Activated CD4-positive, alpha-beta T cell treated with anti-CD3 and anti-CD28 coated beads, Interleukin-2, amount 10 ng/mL, durations not matched to agents 24 days and 14 days (primary cell): ENCODE measurements at regions not wholly inside any gene's neighbourhood (a gene's known extent, or its start where the extent isn't known, plus 50 kb on each side); places are given as distances from the start of the nearest gene placed in this dataset.
"Not testable (repeated sequence)": the region's sequence is repeated elsewhere in the genome, so short reads cannot be mapped to it uniquely, and the experiment has no call there.

Experiments
- DNase-seq: peaks from one replicate; pipeline ENCODE4 v3.0.0; 2022
- H3K27ac Mint-ChIP-seq: one replicate; pipeline ENCODE4 v1.8.0; 2022; ENCODE audit warnings: mild to moderate bottlenecking, mixed read lengths
- H3K27me3 Mint-ChIP-seq: one replicate; pipeline ENCODE4 v1.8.0; 2022; ENCODE audit warnings: mixed read lengths
- H3K36me3 Mint-ChIP-seq: one replicate; pipeline ENCODE4 v1.8.0; 2022; ENCODE audit warnings: low read depth, mild to moderate bottlenecking, mixed read lengths
- H3K4me1 Mint-ChIP-seq: one replicate; pipeline ENCODE4 v1.8.0; 2021; ENCODE audit warnings: mixed read lengths
- H3K4me3 Mint-ChIP-seq: one replicate; pipeline ENCODE4 v1.8.0; 2022; ENCODE audit warnings: mild to moderate bottlenecking, moderate library complexity, mixed read lengths
- H3K9me3 Mint-ChIP-seq: one replicate; pipeline ENCODE4 v1.8.0; 2021; ENCODE audit warnings: mixed read lengths
- intact Hi-C: fragments of 100-400 bp; cut with micrococcal nuclease; formaldehyde crosslinking; loops from one replicate; pipeline ENCODE4 v1.15.1; 2023

DNA sequence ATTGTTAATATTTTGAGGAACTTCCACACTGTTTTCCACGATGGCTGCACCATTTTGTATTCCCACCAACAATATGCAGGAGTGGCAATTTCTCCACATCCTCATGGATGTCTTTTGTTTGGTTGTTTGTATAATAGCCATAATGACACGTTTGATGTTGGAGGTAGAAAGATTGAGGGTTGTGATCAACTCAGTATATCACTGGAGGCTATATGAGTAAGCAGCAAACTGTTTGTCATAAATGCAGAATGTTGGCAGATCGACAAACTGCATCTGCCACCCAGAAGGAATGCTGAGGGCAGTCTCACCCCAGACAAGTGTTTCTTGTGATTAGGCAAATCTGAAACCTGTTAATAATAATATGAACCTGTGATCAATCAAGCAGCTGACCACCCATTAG is 243.9 kb upstream of the WDFY3 start:
- H3K27ac Mint-ChIP-seq = no peak overlapping the region
- no peaks in the 10 kb centered on the region for H3K27me3 Mint-ChIP-seq
- no peaks in the 10 kb centered on the region for H3K36me3 Mint-ChIP-seq
- no peaks in the 10 kb centered on the region for H3K9me3 Mint-ChIP-seq
- no peak overlapping the region for H3K4me3 Mint-ChIP-seq
- DNase-seq = no peak
- intact Hi-C loops = no loop called here
- no peaks in the 10 kb centered on the region for H3K4me1 Mint-ChIP-seq

- H3K4me3 Mint-ChIP-seq, H3K36me3 Mint-ChIP-seq, H3K9me3 Mint-ChIP-seq, H3K4me1 Mint-ChIP-seq, DNase-seq, intact Hi-C loops, H3K27me3 Mint-ChIP-seq, H3K27ac Mint-ChIP-seq: not testable (repeated sequence)
Observed at GRCh38 chr4:85216571-85216970, 250.1 kb upstream of the WDFY3 start.

DNA sequence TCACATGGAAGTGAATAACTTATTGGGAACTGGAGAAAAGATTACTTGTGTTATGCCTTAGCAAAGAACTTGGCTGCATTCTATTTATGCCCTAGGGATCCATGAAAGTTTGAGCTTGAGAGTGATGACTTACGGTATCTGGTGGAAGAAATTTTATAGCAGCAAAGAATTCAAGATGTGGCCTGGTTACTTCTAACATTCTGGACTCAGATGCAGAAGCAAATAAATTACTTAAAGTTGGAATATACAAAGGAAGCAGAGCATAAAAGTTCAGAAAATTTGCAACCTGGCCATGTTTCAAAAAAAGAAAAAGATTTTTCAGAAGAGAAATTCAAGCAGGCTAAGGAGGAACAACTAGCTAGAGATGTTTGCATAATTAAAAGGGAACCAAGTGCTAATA is 252.3 kb upstream of the WDFY3 start:
- no peaks in the 10 kb centered on the region for H3K36me3 Mint-ChIP-seq
- DNase-seq = no peak
- peaks cover 10% of the 10 kb centered on the region for H3K9me3 Mint-ChIP-seq
- no peaks in the 10 kb centered on the region for H3K27me3 Mint-ChIP-seq
- no peaks in the 10 kb centered on the region for H3K4me1 Mint-ChIP-seq
- no peak overlapping the region for H3K4me3 Mint-ChIP-seq
- intact Hi-C loops = no loop called here
- H3K27ac Mint-ChIP-seq = no peak overlapping the region

DNA sequence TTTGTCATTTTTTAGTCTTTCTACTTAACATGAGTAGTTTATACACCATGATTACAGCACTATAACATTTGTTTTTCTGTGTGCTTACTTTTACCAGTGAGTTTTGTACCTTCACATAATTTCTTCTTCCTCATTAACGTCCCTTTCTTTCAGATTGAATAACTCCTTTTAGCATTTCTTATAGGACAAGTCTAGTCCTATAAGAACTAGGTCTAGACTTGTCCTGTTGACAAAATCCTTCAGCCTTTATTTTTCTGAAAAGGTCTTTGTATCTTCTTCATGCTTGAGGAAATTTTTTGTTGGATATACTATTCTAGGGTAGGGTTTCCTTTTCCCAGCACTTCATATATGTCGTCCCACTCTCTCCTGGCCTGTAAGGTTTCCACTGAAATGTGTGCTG is 253.3 kb upstream of the ARHGAP24 start:
- peaks cover 10% of the 10 kb centered on the region for H3K9me3 Mint-ChIP-seq
- H3K27ac Mint-ChIP-seq = no peak overlapping the region
- H3K27me3 Mint-ChIP-seq = no peaks in the 10 kb centered on the region
- H3K4me1 Mint-ChIP-seq = no peaks in the 10 kb centered on the region
- no peak for DNase-seq
- intact Hi-C loops = no loop called here
- no peaks in the 10 kb centered on the region for H3K36me3 Mint-ChIP-seq
- H3K4me3 Mint-ChIP-seq = no peak overlapping the region

DNA sequence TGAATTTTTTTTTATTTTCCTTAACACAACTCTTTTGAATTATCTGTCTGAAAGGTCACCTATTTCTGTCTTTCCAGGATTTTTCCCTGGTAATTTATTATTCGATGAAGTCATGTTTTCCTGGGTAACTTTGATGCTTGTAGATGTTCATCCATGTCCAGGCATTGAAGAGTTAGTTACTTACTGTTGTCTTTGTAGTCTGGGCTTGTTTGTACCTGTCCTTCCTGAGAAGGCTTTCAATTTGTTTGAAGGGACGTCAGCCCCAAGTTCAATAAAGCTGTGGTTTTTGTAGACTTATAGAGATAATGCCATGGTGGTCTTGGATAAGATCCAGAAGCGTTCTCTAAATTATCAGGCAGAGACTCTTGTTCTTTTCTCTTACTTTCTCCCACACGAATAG is 252.4 kb upstream of the ARHGAP24 start:
- H3K4me1 Mint-ChIP-seq = no peaks in the 10 kb centered on the region
- no peaks in the 10 kb centered on the region for H3K27me3 Mint-ChIP-seq
- DNase-seq = no peak
- no peaks in the 10 kb centered on the region for H3K36me3 Mint-ChIP-seq
- no peak overlapping the region for H3K27ac Mint-ChIP-seq
- intact Hi-C loops = no loop called here
- H3K9me3 Mint-ChIP-seq = peaks cover 5% of the 10 kb centered on the region
- H3K4me3 Mint-ChIP-seq = no peak overlapping the region

GRCh38 chr4:85228264-85228663 is 246.7 kb upstream of the ARHGAP24 start:
- intact Hi-C loops = no loop called here
- DNase-seq = no peak
- no peaks in the 10 kb centered on the region for H3K9me3 Mint-ChIP-seq
- H3K4me3 Mint-ChIP-seq = no peak overlapping the region
- H3K36me3 Mint-ChIP-seq = no peaks in the 10 kb centered on the region
- H3K4me1 Mint-ChIP-seq = no peaks in the 10 kb centered on the region
- no peak overlapping the region for H3K27ac Mint-ChIP-seq
- no peaks in the 10 kb centered on the region for H3K27me3 Mint-ChIP-seq

DNA sequence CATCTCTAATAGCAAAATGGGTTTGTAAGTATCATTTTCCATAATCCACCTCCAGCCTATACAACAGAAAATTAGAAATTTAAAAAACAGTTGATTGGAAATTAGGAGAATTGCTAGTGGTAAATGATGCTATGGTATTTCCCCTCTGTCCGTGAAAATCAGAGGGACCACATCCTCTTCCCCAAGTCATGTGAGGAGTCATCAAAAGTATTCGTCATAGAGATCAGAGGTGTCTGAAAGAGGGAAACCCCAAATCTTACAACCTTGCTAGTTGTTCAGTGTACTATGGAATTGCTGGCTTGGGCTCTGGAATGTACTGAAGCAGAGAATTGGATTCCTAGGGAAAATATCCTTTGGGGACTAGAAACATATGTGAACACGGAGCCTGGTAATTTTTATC is 241.4 kb upstream of the ARHGAP24 start:
- H3K27ac Mint-ChIP-seq = no peak overlapping the region

GRCh38 chr4:85243857-85244256 is 231.1 kb upstream of the ARHGAP24 start:
- Mint-ChIP-seq H3K36me3 (no peaks in the 10 kb centered on the region), H3K9me3 (peaks cover 3% of the 10 kb centered on the region), H3K4me1 (no peaks in the 10 kb centered on the region), H3K27ac (no peak overlapping the region), H3K27me3 (no peaks in the 10 kb centered on the region), H3K4me3 (no peak overlapping the region)
- no peak for DNase-seq
- intact Hi-C loops = no loop called here

More for the DNA sequence above, 241.4 kb upstream of the ARHGAP24 start:
- H3K36me3 Mint-ChIP-seq = no peaks in the 10 kb centered on the region
- no peaks in the 10 kb centered on the region for H3K4me1 Mint-ChIP-seq
- intact Hi-C loops = no loop called here
- no peaks in the 10 kb centered on the region for H3K27me3 Mint-ChIP-seq
- no peak for DNase-seq
- no peaks in the 10 kb centered on the region for H3K9me3 Mint-ChIP-seq
- H3K4me3 Mint-ChIP-seq = no peak overlapping the region

- H3K4me3 Mint-ChIP-seq = no peak overlapping the region
- H3K9me3 Mint-ChIP-seq = peaks cover 3% of the 10 kb centered on the region
- no peak for DNase-seq
- intact Hi-C loops = no loop called here
- H3K27ac Mint-ChIP-seq = no peak overlapping the region
- H3K4me1 Mint-ChIP-seq = no peaks in the 10 kb centered on the region
- H3K36me3 Mint-ChIP-seq = no peaks in the 10 kb centered on the region
- no peaks in the 10 kb centered on the region for H3K27me3 Mint-ChIP-seq
Observed at GRCh38 chr4:85244638-85245037, 230.3 kb upstream of the ARHGAP24 start.

DNA sequence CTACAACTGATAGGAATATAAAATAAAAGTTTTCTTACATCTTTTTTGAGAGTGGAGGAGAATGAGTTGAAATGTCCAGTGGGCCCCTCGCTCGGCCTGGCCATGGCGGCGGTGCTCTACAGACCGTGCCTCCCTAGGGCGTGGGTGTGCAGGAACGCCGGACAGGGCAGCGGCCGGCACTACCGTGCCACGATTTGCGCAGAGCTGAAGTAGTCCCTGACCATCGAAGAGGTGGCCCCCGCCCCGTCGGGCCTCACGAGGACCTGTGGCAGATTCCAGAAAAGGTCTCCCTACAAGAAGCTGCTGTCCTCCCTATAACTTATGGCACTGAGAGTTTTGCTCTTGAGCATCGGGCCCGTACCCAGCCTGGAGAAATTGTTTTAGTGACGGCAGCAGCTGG is 228.9 kb upstream of the ARHGAP24 start:
- peaks cover 3% of the 10 kb centered on the region for H3K9me3 Mint-ChIP-seq
- no peaks in the 10 kb centered on the region for H3K36me3 Mint-ChIP-seq
- H3K27ac Mint-ChIP-seq = no peak overlapping the region
- no peaks in the 10 kb centered on the region for H3K4me1 Mint-ChIP-seq
- intact Hi-C loops = no loop called here
- no peak for DNase-seq
- no peaks in the 10 kb centered on the region for H3K27me3 Mint-ChIP-seq
- no peak overlapping the region for H3K4me3 Mint-ChIP-seq

DNA sequence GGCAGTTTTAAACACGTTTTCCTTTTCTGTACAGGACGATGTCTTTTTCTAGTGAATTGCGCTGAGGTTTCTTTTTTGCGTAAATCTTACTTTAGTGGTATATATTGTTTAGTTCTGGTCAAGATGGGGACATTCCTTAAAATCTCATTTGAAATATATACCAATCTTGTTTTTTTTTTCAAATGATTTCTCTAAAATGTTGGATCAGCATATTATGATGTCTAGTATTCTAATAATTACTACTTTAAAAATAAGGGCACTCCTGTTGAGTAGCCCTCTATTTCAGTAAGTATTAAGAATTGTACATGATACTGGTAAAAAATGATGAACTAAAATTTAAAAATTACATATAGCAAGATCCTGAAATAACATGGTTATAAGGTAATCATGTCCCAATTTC is 224.1 kb upstream of the ARHGAP24 start:
- H3K4me3 Mint-ChIP-seq = no peak overlapping the region
- H3K9me3 Mint-ChIP-seq = peaks cover 3% of the 10 kb centered on the region
- H3K27me3 Mint-ChIP-seq = no peaks in the 10 kb centered on the region
- no peaks in the 10 kb centered on the region for H3K36me3 Mint-ChIP-seq
- no peak for DNase-seq
- intact Hi-C loops = no loop called here
- no peak overlapping the region for H3K27ac Mint-ChIP-seq
- no peaks in the 10 kb centered on the region for H3K4me1 Mint-ChIP-seq

DNA sequence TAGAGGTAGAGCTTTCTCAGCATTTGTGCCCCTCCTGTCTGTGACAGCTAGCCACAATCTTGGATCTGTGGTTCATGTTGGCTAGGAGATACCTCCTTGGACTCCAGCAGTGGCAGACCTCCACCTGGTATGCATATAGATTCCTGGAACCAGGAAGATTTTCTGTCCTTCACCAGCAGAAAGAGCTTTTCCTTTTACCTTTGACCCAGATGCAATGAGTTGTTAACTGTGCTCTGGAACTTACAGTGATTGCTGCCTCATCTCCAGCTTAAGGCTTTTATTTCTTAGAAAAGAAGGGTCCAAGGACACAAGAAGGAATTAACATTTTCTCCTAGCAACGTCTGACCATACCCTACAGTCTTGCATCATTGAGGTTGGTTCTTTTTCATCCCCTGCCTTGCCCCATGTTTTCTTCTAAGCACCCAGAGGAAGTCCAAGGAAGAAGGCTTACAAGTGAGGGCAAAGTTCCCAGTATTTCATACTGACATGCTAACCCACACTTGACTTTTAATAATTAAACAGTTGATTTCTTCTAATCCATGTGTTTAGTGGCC is 217.1 kb upstream of the ARHGAP24 start:
- H3K9me3 Mint-ChIP-seq = no peaks in the 10 kb centered on the region
- no peak for DNase-seq
- no peak overlapping the region for H3K27ac Mint-ChIP-seq
- H3K4me1 Mint-ChIP-seq = no peaks in the 10 kb centered on the region
- no peaks in the 10 kb centered on the region for H3K36me3 Mint-ChIP-seq
- H3K27me3 Mint-ChIP-seq = no peaks in the 10 kb centered on the region
- H3K4me3 Mint-ChIP-seq = no peak overlapping the region
- intact Hi-C loops = no loop called here

DNA sequence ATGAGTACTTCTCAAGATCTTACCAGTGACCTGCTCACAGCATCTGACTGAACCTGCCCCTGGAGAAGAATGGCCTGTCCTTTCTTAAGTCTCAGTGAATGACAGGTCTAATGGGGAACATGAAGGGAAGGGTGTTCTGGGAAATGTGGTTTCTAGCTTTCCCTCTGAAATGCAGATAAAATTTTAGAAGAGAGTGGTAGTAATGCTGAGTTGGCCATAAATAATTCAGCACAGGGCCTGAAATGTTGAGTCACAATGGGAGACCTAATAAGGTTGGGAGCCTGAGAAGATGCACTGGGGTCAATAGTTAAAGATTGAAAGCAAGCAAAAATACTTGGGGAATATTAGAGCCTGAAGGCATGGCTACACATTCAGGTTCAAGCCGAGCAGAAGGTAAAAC is 214.9 kb upstream of the ARHGAP24 start:
- H3K4me3 Mint-ChIP-seq = no peak overlapping the region
- H3K27ac Mint-ChIP-seq = no peak overlapping the region
- intact Hi-C loops = no loop called here
- H3K4me1 Mint-ChIP-seq = no peaks in the 10 kb centered on the region
- no peaks in the 10 kb centered on the region for H3K9me3 Mint-ChIP-seq
- no peaks in the 10 kb centered on the region for H3K27me3 Mint-ChIP-seq
- no peak for DNase-seq
- no peaks in the 10 kb centered on the region for H3K36me3 Mint-ChIP-seq

DNA sequence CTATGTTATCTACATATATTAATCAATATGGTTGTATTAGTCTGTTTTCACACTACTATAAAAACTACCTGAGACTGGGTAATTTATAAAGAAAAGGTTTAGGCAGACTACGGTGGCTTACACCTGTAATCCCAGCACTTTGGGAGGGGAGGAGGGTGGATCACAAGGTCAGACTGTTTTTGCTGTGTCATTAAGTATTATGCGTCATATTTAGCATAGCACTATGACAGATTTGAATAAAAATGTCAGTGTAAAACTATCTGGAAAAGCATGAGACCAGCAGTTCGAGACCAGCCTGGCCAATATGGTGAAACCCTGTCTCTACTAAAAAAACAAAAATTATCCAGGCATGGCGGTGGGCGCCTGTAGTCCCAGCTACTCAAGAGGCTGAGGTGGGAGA is 209.7 kb upstream of the ARHGAP24 start:
- Mint-ChIP-seq H3K4me1 (no peaks in the 10 kb centered on the region), H3K9me3 (no peaks in the 10 kb centered on the region)

GRCh38 chr4:85268188-85268587 is 206.8 kb upstream of the ARHGAP24 start:
- no peaks in the 10 kb centered on the region for H3K36me3 Mint-ChIP-seq
- H3K9me3 Mint-ChIP-seq = no peaks in the 10 kb centered on the region
- H3K4me1 Mint-ChIP-seq = no peaks in the 10 kb centered on the region
- intact Hi-C loops = no loop called here
- H3K4me3 Mint-ChIP-seq = no peak overlapping the region
- H3K27ac Mint-ChIP-seq = no peak overlapping the region
- DNase-seq = no peak
- no peaks in the 10 kb centered on the region for H3K27me3 Mint-ChIP-seq

More for the DNA sequence above, 209.7 kb upstream of the ARHGAP24 start:
- Mint-ChIP-seq H3K27ac (no peak overlapping the region), H3K36me3 (no peaks in the 10 kb centered on the region), H3K27me3 (no peaks in the 10 kb centered on the region), H3K4me3 (no peak overlapping the region)
- DNase-seq = no peak
- intact Hi-C loops = no loop called here
